ENCODE measurements at regions not wholly inside any gene's neighbourhood (a gene's known extent, or its start where the extent isn't known, plus 50 kb on each side); places are given as distances from the start of the nearest gene placed in this dataset.

DNA sequence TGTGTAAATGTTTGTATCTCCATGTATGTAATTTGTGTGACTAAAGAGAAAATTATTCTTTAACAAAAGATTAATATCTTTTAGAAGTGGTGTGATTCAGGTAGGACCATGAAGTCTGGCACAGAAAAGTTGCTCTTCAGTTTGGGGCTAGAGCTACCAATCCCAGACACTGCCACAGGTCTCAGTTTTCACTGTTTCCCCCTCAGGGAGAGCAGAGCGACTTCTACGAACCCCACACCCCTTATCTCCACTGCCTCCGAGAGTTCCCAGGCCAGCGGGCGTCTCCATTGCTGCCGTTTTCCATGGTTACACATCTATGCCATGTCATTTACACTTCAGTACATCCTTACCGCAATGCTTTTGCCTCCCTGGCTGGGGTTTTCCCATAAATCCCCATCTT is 93.0 kb upstream of the SMYD2 start:
- TF ChIP-seq, protein P1, sequence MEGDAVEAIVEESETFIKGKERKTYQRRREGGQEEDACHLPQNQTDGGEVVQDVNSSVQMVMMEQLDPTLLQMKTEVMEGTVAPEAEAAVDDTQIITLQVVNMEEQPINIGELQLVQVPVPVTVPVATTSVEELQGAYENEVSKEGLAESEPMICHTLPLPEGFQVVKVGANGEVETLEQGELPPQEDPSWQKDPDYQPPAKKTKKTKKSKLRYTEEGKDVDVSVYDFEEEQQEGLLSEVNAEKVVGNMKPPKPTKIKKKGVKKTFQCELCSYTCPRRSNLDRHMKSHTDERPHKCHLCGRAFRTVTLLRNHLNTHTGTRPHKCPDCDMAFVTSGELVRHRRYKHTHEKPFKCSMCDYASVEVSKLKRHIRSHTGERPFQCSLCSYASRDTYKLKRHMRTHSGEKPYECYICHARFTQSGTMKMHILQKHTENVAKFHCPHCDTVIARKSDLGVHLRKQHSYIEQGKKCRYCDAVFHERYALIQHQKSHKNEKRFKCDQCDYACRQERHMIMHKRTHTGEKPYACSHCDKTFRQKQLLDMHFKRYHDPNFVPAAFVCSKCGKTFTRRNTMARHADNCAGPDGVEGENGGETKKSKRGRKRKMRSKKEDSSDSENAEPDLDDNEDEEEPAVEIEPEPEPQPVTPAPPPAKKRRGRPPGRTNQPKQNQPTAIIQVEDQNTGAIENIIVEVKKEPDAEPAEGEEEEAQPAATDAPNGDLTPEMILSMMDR (IDR thresholded peaks at IDR 0.05; ENCODE audit: low read depth, low read length): no peak
- no peak overlapping the region for H3K4me3 ChIP-seq (ENCODE audit: low read depth, low read length)

DNA sequence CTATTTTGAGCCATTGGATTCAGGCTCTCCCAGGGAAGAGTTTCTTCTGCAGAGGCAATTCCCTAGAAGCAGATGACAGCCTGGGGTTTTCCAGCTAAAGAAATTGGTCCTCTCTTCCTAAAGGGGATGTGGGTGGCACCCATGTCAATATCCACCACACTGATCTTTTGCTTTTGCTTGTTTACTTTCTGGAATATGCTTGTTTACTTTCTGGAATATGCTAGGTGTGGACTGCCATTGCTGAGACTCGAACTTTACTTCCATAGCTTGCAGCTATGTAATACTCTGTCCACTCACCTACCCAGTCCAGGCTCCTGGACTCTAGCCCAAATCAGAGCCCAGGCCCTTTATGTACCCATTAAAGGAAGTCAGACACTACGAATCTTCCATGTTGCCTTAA is 92.1 kb upstream of the SMYD2 start:
- TF ChIP-seq, protein P1 (IDR thresholded peaks at IDR 0.05; ENCODE audit: low read depth, low read length): no peak
- H3K4me3 ChIP-seq (ENCODE audit: low read depth, low read length): no peak overlapping the region

DNA sequence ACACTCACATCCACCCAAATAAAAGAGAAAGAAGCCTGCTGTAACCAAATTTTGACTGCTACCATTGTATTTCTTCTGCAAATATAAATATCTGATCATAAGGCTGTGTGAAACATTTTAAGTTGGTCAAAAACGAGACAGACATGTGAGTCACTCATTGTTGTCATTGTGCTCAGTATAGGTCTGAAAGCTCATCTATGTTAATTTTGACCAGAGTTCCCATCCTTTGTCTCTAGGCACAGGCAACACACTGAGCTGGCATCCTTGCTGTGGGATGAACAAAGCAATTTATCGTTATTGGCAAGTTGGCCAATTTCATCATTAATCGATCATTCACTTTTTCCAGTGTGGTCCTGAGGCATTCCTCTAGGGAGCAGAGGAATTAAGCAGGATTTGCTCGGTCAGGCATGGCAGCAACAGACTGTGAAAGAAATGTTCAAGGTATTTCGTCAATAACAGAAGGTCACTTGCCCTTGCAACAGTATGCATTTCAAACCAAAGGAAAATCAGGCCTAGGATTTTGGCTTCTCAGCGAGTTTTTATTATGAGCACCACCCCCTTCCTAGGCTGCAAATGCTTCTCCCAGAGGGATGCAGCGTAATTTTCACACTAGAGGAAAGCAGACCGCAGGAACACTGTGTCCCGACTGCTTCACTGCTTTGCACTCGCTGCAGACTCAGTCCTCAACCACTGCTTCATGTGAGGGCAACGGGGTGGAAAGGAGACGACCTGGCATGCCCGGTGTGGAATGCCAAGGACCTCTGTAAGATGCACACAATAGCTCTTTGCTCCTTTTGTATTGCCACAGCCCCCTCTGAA is 87.9 kb upstream of the SMYD2 start:
- no peak overlapping the region for H3K4me3 ChIP-seq (ENCODE audit: low read depth, low read length)
- TF ChIP-seq, protein P1 (IDR thresholded peaks at IDR 0.05; ENCODE audit: low read depth, low read length): no peak

DNA sequence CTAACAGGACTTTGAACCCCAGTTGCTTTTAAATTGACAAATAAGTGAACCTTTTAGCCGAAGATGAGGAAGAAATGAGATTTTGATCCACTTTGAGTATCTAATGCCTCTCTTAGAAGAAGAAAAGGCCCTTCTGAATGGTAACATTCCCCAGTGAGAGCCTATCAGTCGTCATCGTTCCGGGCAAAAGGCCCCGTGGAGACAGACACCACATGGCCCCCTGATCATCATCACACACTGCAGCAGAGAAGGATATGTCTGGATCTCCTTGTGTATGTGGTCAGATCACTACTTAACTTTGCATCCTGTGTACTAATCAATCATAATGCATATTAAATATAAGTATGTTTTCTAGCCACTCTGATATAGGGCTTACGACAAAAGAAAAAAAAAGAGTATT is 87.3 kb upstream of the SMYD2 start:
- TF ChIP-seq, protein P1 (IDR thresholded peaks at IDR 0.05; ENCODE audit: low read depth, low read length): no peak
- H3K4me3 ChIP-seq (ENCODE audit: low read depth, low read length): no peak overlapping the region

DNA sequence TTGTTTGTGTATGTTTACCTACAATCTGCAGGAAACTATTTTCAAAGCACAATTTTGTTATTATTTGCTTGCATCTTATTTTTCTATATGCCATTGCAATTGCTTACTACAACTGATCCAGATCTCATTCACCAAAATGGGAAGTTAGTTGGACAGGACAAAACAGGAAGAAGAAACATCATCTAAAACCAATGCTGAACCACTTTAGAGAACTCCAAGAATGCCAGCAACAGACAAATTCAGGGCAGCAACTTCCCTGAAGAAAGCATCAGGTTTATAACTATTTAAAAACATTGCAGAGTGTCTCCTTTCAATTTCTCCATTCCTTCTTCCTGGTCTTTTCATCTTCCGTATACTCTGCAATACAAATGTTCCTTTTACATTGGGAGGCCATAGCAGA is 82.4 kb upstream of the SMYD2 start:
- H3K4me3 ChIP-seq (ENCODE audit: low read depth, low read length): no peak overlapping the region
- TF ChIP-seq, protein P1 (IDR thresholded peaks at IDR 0.05; ENCODE audit: low read depth, low read length): no peak

DNA sequence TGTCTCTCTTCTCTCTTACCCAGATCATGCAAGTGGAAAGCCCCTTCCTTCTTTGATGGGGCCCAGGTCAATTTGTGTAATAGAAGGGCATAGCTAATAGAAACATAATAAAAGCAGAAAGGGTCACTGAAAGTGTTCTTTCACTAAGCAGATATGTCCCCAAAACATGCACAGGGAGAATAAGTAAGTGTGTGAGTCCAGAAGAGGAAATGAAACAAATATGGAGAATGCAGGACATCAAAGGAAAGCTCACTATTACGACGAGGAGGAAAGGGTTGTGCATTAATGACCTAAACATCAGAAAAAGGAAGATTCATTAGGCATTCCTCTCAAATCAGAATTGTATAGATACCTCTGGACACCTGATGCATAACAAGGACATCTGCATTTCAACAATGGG is 81.4 kb upstream of the SMYD2 start:
- no peak overlapping the region for H3K4me3 ChIP-seq (ENCODE audit: low read depth, low read length)
- TF ChIP-seq, protein P1 (IDR thresholded peaks at IDR 0.05; ENCODE audit: low read depth, low read length): no peak

DNA sequence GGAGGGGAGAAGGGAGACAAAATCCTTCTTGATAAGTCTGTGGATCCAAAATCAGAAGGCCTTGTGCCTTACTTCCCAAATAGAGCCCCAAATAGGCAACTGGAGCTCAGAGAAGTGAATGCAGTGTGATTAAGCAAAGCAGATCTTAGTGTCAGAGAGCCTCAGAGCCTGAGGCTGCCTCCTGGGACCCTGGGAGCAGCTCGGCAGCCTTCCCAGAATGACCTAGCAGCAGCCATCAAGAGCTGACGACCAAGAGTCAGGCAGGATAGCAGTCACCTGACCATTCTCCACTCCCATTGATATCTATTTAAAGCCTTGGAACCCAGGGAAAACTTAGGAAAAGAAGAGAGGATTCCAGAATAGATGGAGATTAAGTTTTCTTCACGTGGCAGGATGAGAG is 78.0 kb upstream of the SMYD2 start:
- H3K4me3 ChIP-seq (ENCODE audit: low read depth, low read length): no peak overlapping the region
- TF ChIP-seq, protein P1 (IDR thresholded peaks at IDR 0.05; ENCODE audit: low read depth, low read length): no peak

All from WI38 (cell line).